Memory B cell (primary cell): ENCODE measurements at regions not wholly inside any gene's neighbourhood (a gene's known extent, or its start where the extent isn't known, plus 50 kb on each side); places are given as distances from the start of the nearest gene placed in this dataset.

Experiments
- ATAC-seq: fragments of 150-1000 bp; cut with Tn5 transposase; 2 replicates; pipeline ENCODE4 v1.10.0; 2021; ENCODE audit warnings: low read depth, mild to moderate bottlenecking, moderate library complexity
- DNase-seq, 2 donors: peaks; one replicate each; pipeline ENCODE4 v3.0.0; 2022; ENCODE audit warnings: low spot score in 2 of 2
- H3K27ac Mint-ChIP-seq: one replicate; pipeline ENCODE4 v1.8.0; 2022; ENCODE audit warnings: mild to moderate bottlenecking, moderate library complexity, mixed read lengths
- H3K27me3 Mint-ChIP-seq: one replicate; pipeline ENCODE4 v1.8.0; 2022; ENCODE audit warnings: mixed read lengths
- H3K36me3 Mint-ChIP-seq: one replicate; pipeline ENCODE4 v1.8.0; 2022; ENCODE audit warnings: mild to moderate bottlenecking, mixed read lengths
- H3K4me1 Mint-ChIP-seq: one replicate; pipeline ENCODE4 v1.8.0; 2022; ENCODE audit warnings: mixed read lengths
- H3K4me3 Mint-ChIP-seq: one replicate; pipeline ENCODE4 v1.8.0; 2022; ENCODE audit warnings: mild to moderate bottlenecking, moderate library complexity, mixed read lengths
- H3K9me3 Mint-ChIP-seq: one replicate; pipeline ENCODE4 v1.8.0; 2022; ENCODE audit warnings: mixed read lengths

GRCh38 chr6:40973304-40973703, 65.7 kb downstream of the UNC5CL start:
- Mint-ChIP-seq H3K9me3 (peaks cover 2% of the 10 kb centered on the region), H3K4me3 (no peak overlapping the region), H3K27ac (no peak overlapping the region), H3K27me3 (peaks cover 22% of the 10 kb centered on the region), H3K4me1 (no peaks in the 10 kb centered on the region), H3K36me3 (peaks cover 2% of the 10 kb centered on the region)
- DNase-seq = no peak
- no peak for ATAC-seq

- H3K27me3 Mint-ChIP-seq = peaks cover 22% of the 10 kb centered on the region
- no peaks in the 10 kb centered on the region for H3K4me1 Mint-ChIP-seq
- H3K36me3 Mint-ChIP-seq = peaks cover 2% of the 10 kb centered on the region
- peaks cover 2% of the 10 kb centered on the region for H3K9me3 Mint-ChIP-seq
- DNase-seq (no peak), ATAC-seq (no peak)
- H3K4me3 Mint-ChIP-seq = no peak overlapping the region
- no peak overlapping the region for H3K27ac Mint-ChIP-seq
Observed at GRCh38 chr6:40972814-40973213, 66.2 kb downstream of the UNC5CL start.

- H3K27me3 Mint-ChIP-seq = peaks cover 22% of the 10 kb centered on the region
- no peak overlapping the region for H3K27ac Mint-ChIP-seq
- peaks cover 2% of the 10 kb centered on the region for H3K9me3 Mint-ChIP-seq
- H3K4me1 Mint-ChIP-seq = no peaks in the 10 kb centered on the region
- DNase-seq = no peak
- H3K4me3 Mint-ChIP-seq = no peak overlapping the region
- no peak for ATAC-seq
- H3K36me3 Mint-ChIP-seq = peaks cover 2% of the 10 kb centered on the region
Observed at GRCh38 chr6:40972190-40972589, 66.8 kb downstream of the UNC5CL start.

DNA sequence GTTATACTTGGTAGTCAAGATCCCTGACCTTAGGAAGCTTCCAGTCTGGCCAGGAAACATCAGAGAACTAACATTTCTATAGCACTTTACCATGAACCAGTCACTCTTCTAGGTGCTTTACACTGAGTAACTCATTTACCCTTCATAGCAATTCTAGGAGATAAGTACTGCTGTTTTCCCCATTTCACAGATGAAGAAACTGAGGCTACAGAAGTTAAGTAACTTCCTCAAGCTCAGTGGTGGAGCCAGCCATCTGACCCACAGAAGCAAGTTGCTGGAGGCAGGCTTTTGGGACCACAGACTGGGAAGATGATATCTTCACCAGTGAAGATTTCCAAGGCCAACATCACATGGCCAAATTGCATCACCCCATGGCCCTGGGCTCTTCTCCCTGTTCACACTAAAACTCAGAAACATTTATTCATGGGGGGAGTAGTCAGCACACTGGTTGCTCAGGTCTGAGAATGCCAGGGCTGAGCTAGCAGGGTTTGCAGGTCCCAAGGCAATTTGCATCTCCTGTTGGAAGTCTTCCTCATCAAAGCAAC, 70.3 kb downstream of the UNC5CL start:
- no peaks in the 10 kb centered on the region for H3K4me1 Mint-ChIP-seq
- H3K27ac Mint-ChIP-seq = no peak overlapping the region

DNA sequence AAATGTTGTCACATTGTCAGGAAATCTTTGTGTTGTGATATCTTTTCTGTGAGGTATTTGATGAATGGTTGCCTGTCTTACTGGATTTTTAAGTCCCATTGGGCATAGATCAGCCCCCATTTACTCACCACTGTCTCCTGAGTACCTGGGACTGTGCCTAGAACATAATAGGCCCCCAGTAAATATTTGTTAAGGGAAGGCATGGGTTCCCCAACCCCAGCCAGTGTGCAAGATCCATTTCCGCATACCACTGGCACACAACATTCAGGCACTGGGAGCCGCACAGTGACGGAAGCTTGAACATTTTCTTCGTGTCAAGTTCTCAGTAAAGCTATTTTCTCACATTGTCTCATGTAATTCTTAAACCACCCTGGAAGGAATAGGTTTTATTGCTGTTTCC, 72.2 kb downstream of the UNC5CL start:
- peaks cover 7% of the 10 kb centered on the region for H3K27me3 Mint-ChIP-seq
- no peak for ATAC-seq
- no peaks in the 10 kb centered on the region for H3K9me3 Mint-ChIP-seq
- no peak for DNase-seq
- no peaks in the 10 kb centered on the region for H3K4me1 Mint-ChIP-seq
- no peak overlapping the region for H3K4me3 Mint-ChIP-seq
- H3K36me3 Mint-ChIP-seq = no peaks in the 10 kb centered on the region
- no peak overlapping the region for H3K27ac Mint-ChIP-seq

More for the DNA sequence above, 70.3 kb downstream of the UNC5CL start:
- Mint-ChIP-seq H3K4me3 (no peak overlapping the region), H3K36me3 (peaks cover 2% of the 10 kb centered on the region), H3K27me3 (peaks cover 8% of the 10 kb centered on the region), H3K9me3 (peaks cover 2% of the 10 kb centered on the region)
- no peak for ATAC-seq
- no peak for DNase-seq

DNA sequence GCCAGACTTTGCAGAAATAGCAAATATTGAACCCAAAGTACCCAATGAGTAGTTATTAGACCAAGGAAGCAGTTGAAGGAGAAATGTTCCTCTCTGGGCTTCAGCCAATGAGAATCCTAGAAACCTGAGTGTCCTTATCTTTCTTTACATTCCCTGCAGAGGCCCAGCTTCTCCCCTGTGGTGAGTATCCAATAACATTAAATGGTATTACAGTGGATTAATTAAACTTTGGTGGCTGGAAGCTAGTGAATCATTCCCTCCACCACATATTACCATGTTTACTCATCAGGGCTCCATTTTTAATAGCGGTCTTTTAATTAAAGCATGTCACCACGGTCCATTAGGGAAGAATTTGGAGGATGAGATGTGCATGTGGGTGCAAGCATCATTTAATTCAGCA, 74.0 kb downstream of the UNC5CL start:
- H3K27me3 Mint-ChIP-seq = peaks cover 3% of the 10 kb centered on the region
- no peak for DNase-seq

GRCh38 chr6:40963019-40963418, 76.0 kb downstream of the UNC5CL start:
- H3K9me3 Mint-ChIP-seq = no peaks in the 10 kb centered on the region
- ATAC-seq (no peak), DNase-seq (no peak)
- H3K4me3 Mint-ChIP-seq = no peak overlapping the region
- no peaks in the 10 kb centered on the region for H3K36me3 Mint-ChIP-seq
- peaks cover 1% of the 10 kb centered on the region for H3K27me3 Mint-ChIP-seq
- H3K4me1 Mint-ChIP-seq = no peaks in the 10 kb centered on the region
- no peak overlapping the region for H3K27ac Mint-ChIP-seq

More for the DNA sequence above, 74.0 kb downstream of the UNC5CL start:
- Mint-ChIP-seq H3K27ac (no peak overlapping the region), H3K36me3 (no peaks in the 10 kb centered on the region), H3K4me1 (no peaks in the 10 kb centered on the region), H3K4me3 (no peak overlapping the region), H3K9me3 (no peaks in the 10 kb centered on the region)
- no peak for ATAC-seq

DNA sequence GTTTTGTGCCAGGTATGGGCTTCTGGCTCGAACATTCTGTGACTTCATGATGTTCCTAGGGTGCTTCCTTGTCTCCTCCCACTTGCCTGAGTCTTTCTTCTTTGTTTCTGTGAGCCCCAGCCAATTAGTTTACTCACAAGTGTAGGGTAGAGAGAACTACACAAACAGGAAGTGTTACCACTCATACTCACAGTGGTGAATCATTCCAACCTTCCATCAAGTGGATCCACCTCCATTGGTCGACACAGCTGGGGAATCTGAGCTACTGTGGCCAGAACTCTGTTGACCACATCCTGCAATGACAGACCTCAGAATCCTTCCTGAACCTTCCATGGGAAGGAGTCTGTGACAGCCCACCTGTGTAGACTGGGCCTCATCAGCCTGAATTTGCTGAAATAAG, 76.8 kb downstream of the UNC5CL start:
- Mint-ChIP-seq H3K4me1 (no peaks in the 10 kb centered on the region), H3K9me3 (no peaks in the 10 kb centered on the region), H3K36me3 (no peaks in the 10 kb centered on the region), H3K27me3 (peaks cover 1% of the 10 kb centered on the region), H3K27ac (no peak overlapping the region), H3K4me3 (no peak overlapping the region)
- ATAC-seq = no peak
- DNase-seq = no peak

- no peak overlapping the region for H3K27ac Mint-ChIP-seq
- no peaks in the 10 kb centered on the region for H3K9me3 Mint-ChIP-seq
- no peak for ATAC-seq
- peaks cover 1% of the 10 kb centered on the region for H3K27me3 Mint-ChIP-seq
- no peak overlapping the region for H3K4me3 Mint-ChIP-seq
- DNase-seq = no peak
- H3K36me3 Mint-ChIP-seq = no peaks in the 10 kb centered on the region
- no peaks in the 10 kb centered on the region for H3K4me1 Mint-ChIP-seq
Observed at GRCh38 chr6:40961831-40962230, 77.2 kb downstream of the UNC5CL start.

DNA sequence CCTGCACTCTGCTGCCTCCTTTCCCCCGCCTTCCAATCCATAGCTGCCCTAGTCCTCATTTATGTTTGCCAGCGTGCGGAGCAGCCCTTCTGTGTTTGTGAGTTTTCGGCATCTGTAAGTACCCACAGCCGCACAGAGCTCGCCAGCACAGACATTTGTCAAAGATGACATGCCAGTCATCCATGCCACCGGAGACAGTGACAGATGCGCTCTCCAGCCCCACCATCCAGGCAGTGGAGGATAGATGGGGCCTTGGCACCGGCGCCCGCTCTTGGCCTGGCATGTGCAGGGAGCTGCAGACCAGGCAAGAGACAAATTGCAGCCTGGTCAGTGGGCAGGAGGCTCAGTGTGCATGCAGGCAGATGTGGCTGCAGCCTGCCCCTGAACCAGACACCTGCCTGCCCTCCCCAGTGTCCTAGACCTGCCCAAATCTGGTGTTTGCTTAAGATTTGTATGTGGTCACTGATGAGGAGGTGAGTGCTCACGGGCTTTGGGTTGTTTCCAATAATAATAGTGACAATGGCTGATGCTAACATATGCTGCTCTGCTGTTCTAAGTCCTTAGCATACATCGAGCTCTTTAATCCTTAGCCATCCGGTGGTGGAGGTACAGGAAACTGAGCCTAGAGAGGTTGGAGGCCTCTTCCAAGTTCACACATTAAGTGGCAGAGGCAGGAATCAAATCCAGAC, 78.1 kb downstream of the UNC5CL start:
- Mint-ChIP-seq H3K27me3 (peaks cover 5% of the 10 kb centered on the region), H3K4me3 (no peak overlapping the region), H3K4me1 (no peaks in the 10 kb centered on the region), H3K27ac (no peak overlapping the region), H3K36me3 (no peaks in the 10 kb centered on the region), H3K9me3 (no peaks in the 10 kb centered on the region)
- no peak for DNase-seq
- ATAC-seq = no peak

GRCh38 chr6:40959781-40960327, 79.2 kb downstream of the UNC5CL start:
- Mint-ChIP-seq H3K9me3 (no peaks in the 10 kb centered on the region), H3K4me3 (no peak overlapping the region), H3K36me3 (no peaks in the 10 kb centered on the region), H3K27me3 (peaks cover 7% of the 10 kb centered on the region), H3K27ac (no peak overlapping the region), H3K4me1 (no peaks in the 10 kb centered on the region)
- ATAC-seq (no peak), DNase-seq (no peak)

GRCh38 chr6:40958738-40959137, 80.3 kb downstream of the UNC5CL start:
- no peaks in the 10 kb centered on the region for H3K4me1 Mint-ChIP-seq
- no peaks in the 10 kb centered on the region for H3K36me3 Mint-ChIP-seq
- H3K27ac Mint-ChIP-seq = no peak overlapping the region
- DNase-seq = no peak
- peaks cover 10% of the 10 kb centered on the region for H3K27me3 Mint-ChIP-seq
- H3K9me3 Mint-ChIP-seq = no peaks in the 10 kb centered on the region
- ATAC-seq = no peak
- no peak overlapping the region for H3K4me3 Mint-ChIP-seq

DNA sequence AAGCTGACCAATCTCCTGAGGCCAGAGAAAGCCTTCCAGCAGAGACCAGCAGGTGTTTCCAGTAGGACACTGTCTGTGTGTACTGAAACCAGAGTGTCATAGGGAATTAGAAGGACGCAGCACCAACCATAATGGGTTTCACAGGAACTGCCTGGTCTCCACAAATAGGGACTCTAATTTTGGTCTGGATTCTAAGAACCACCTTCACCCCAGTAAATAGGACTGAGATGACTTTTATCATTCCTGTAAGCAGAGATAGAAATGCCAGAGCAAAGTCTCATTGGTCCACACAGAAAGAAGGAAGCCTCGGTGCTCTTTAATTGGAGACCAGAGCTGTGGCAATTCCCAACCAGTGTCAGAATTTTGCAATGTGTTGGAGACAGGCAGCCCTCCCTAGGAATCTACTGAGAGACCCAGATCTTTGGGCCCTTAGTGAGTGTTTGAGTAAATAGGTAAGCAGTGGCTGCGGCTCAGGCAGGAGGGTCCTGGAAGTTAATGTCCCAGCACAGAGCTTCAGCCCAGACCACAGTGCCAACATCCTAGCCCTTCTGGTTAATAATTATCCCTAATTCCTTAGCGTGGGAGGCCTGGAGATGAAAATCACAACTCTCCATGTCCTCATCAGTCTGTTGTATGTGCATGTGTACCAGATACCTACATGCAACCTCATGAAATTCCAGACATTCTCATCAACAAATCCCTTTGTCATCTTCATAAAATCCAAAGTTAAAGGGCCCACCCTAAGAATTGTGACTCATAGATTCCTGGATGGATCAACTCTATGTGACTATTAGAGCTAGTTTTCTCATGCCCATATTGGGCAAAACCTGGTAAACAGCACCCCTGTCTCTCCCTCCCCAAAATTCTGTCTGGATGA, 81.2 kb downstream of the UNC5CL start:
- no peaks in the 10 kb centered on the region for H3K36me3 Mint-ChIP-seq
- DNase-seq (no peak), ATAC-seq (no peak)
- H3K9me3 Mint-ChIP-seq = no peaks in the 10 kb centered on the region
- H3K4me3 Mint-ChIP-seq = no peak overlapping the region
- no peak overlapping the region for H3K27ac Mint-ChIP-seq
- peaks cover 9% of the 10 kb centered on the region for H3K27me3 Mint-ChIP-seq
- H3K4me1 Mint-ChIP-seq = no peaks in the 10 kb centered on the region

- H3K36me3 Mint-ChIP-seq = no peaks in the 10 kb centered on the region
- H3K4me3 Mint-ChIP-seq = no peak overlapping the region
- DNase-seq (no peak), ATAC-seq (no peak)
- H3K27me3 Mint-ChIP-seq = peaks cover 9% of the 10 kb centered on the region
- no peak overlapping the region for H3K27ac Mint-ChIP-seq
- H3K4me1 Mint-ChIP-seq = no peaks in the 10 kb centered on the region
- no peaks in the 10 kb centered on the region for H3K9me3 Mint-ChIP-seq
Observed at GRCh38 chr6:40956936-40957335, 82.1 kb downstream of the UNC5CL start.
